T47D (cell line): ENCODE measurements at regions not wholly inside any gene's neighbourhood (a gene's known extent, or its start where the extent isn't known, plus 50 kb on each side); places are given as distances from the start of the nearest gene placed in this dataset.

Experiments
- DNase-seq, 2 experiments: peaks; one replicate each; pipeline versions ENCODE4 v3.0.0 to v3.0.0-alpha.2; 2011 to 2012; ENCODE audit warnings: low read depth in 1 of 2, low spot score in 1 of 2
- JUND ChIP-seq: IDR thresholded peaks from 2 replicates; pipeline ENCODE4 v1.6.1; 2012; ENCODE audit warnings: low read depth
- in situ Hi-C: cut with HindIII; loops from 2 replicates; pipeline ENCODE4 v1.10.0; 2016; ENCODE audit warnings: low sequenced_read_pairs, low pct_unique_long_range_greater_than_20kb

DNA sequence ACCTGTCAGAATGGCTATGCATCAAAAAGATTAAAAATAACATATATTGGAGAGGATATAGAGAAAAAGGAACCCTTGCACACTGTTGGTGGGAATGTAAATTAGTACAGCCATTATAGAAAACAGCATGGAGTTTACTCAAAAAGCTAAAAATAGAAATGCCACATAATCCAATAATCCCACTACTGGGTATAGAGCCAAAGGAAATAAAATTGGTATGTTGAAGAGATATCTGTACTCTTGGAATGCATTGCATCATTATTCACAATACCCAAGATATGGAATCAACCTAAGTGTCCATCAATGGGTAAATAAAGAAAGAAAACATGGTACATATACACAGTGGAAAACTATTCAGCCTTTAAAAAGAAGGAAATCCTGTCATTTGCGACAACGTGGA is 77.2 kb downstream of the C1D start:
- DNase-seq = no peak
- no peak for TF ChIP-seq JUND
- in situ Hi-C loops = no loop called here

DNA sequence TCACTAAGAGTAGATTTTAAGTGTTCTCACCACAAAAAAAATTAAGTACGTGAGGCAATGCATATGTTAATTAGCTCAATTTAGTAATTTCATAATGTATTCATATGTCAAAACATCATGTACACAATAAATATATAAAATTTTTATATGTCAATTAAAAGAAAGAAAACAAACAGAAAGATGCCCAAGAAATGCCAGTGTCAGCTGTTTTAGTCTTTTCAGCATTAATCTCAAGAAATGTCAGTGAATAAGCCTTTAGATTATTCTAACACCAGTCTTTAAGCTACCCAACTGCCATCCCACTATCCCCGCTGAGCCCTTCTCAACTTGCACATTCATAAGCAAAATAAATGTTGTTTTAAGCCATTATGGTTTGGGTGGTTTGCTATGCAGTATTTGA is 76.5 kb downstream of the C1D start:
- in situ Hi-C loops = no loop called here

More for the DNA sequence above, 76.5 kb downstream of the C1D start:
- TF ChIP-seq JUND = no peak
- no peak for DNase-seq
